OCI-LY1 (cell line): ENCODE measurements at regions not wholly inside any gene's neighbourhood (a gene's known extent, or its start where the extent isn't known, plus 50 kb on each side); places are given as distances from the start of the nearest gene placed in this dataset.

ENCODE experiments used
- EZH2 ChIP-seq: fragments of 200-600 bp; sonication (generic), shearing (Covaris generic); IDR thresholded peaks from 2 replicates; pipeline ENCODE4 v1.8.0; 2017; ENCODE audit warnings: borderline replicate concordance, mixed run types, mild to moderate bottlenecking, antibody characterized with exemption, low read length, moderate library complexity, mixed read lengths
- TF ChIP-seq, protein P1 (sequence below): fragments of 200-600 bp; sonication (generic), shearing (Covaris generic); IDR thresholded peaks from 2 replicates; pipeline ENCODE4 v1.5.1; 2017; ENCODE audit warnings: mild to moderate bottlenecking, antibody characterized with exemption, low read length, moderate library complexity, mixed read lengths

DNA sequence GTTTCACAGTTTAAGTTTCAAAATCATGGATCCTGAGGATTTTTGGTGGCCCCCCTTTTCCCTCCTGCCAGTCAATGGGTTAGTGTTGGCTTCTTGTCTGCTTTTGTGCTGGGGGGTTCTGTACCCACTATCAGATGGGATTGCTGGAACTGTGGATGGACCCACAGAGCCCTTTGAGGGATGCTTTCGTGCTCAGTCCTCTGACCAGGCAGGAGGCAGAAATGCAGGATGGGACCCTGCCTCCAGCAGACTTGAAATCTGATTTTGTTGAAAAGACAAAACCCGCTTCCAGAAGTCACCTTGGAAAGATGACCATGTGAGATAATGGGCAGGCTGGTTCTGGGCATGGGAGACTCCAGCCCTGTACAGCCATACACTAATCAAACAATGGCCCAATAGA is 408.9 kb downstream of the ZNF536 start:
- TF ChIP-seq, protein P1, sequence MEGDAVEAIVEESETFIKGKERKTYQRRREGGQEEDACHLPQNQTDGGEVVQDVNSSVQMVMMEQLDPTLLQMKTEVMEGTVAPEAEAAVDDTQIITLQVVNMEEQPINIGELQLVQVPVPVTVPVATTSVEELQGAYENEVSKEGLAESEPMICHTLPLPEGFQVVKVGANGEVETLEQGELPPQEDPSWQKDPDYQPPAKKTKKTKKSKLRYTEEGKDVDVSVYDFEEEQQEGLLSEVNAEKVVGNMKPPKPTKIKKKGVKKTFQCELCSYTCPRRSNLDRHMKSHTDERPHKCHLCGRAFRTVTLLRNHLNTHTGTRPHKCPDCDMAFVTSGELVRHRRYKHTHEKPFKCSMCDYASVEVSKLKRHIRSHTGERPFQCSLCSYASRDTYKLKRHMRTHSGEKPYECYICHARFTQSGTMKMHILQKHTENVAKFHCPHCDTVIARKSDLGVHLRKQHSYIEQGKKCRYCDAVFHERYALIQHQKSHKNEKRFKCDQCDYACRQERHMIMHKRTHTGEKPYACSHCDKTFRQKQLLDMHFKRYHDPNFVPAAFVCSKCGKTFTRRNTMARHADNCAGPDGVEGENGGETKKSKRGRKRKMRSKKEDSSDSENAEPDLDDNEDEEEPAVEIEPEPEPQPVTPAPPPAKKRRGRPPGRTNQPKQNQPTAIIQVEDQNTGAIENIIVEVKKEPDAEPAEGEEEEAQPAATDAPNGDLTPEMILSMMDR = no peak
- no peak for TF ChIP-seq EZH2
